ENCODE measurements at regions not wholly inside any gene's neighbourhood (a gene's known extent, or its start where the extent isn't known, plus 50 kb on each side); places are given as distances from the start of the nearest gene placed in this dataset.
A peak's percentile ranks its signal among the peaks of the same experiment; 100 is the strongest.

DNA sequence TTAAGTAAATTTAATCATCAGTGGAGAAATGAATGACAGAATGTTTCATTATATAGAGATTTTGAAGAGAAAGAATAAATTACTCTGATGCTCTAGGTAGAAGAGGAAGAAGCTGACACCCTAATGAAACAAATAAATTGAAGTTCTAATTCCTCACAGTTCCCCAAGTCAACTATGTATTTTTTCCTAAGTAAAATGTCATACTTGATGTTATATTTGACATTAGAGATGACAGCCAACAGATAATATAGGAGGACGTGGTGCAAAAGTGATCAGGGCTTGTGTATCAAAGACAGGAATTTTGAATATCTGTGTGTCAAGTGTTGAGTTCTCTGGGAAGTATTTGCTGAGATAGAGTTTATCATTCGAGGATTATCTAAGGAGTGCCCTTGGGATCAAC lies 81.2 kb upstream of the CADPS start:
- ATAC-seq = no peak
- TF ChIP-seq ZNF138 (CRISPR knock-in tag; conservative IDR thresholded peaks at IDR 0.05) (no peak), RELA (CRISPR knock-in tag; IDR thresholded peaks at IDR 0.05; ENCODE audit: borderline replicate concordance) (no peak), CBFB (CRISPR knock-in tag; IDR thresholded peaks at IDR 0.05; ENCODE audit: low read depth) (no peak), SOX15 (CRISPR knock-in tag; IDR thresholded peaks at IDR 0.05) (no peak), TCF7 (CRISPR knock-in tag; IDR thresholded peaks at IDR 0.05; ENCODE audit: low read depth) (no peak)
- TF ChIP-seq, protein P1, sequence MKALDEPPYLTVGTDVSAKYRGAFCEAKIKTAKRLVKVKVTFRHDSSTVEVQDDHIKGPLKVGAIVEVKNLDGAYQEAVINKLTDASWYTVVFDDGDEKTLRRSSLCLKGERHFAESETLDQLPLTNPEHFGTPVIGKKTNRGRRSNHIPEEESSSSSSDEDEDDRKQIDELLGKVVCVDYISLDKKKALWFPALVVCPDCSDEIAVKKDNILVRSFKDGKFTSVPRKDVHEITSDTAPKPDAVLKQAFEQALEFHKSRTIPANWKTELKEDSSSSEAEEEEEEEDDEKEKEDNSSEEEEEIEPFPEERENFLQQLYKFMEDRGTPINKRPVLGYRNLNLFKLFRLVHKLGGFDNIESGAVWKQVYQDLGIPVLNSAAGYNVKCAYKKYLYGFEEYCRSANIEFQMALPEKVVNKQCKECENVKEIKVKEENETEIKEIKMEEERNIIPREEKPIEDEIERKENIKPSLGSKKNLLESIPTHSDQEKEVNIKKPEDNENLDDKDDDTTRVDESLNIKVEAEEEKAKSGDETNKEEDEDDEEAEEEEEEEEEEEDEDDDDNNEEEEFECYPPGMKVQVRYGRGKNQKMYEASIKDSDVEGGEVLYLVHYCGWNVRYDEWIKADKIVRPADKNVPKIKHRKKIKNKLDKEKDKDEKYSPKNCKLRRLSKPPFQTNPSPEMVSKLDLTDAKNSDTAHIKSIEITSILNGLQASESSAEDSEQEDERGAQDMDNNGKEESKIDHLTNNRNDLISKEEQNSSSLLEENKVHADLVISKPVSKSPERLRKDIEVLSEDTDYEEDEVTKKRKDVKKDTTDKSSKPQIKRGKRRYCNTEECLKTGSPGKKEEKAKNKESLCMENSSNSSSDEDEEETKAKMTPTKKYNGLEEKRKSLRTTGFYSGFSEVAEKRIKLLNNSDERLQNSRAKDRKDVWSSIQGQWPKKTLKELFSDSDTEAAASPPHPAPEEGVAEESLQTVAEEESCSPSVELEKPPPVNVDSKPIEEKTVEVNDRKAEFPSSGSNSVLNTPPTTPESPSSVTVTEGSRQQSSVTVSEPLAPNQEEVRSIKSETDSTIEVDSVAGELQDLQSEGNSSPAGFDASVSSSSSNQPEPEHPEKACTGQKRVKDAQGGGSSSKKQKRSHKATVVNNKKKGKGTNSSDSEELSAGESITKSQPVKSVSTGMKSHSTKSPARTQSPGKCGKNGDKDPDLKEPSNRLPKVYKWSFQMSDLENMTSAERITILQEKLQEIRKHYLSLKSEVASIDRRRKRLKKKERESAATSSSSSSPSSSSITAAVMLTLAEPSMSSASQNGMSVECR (CRISPR knock-in tag; IDR thresholded peaks at IDR 0.05; ENCODE audit: borderline replicate concordance) = no peak
- TF ChIP-seq, protein P2, sequence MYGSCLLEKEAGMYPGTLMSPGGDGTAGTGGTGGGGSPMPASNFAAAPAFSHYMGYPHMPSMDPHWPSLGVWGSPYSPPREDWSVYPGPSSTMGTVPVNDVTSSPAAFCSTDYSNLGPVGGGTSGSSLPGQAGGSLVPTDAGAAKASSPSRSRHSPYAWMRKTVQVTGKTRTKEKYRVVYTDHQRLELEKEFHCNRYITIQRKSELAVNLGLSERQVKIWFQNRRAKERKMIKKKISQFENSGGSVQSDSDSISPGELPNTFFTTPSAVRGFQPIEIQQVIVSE (CRISPR knock-in tag; IDR thresholded peaks at IDR 0.05; ENCODE audit: borderline replicate concordance) = no peak
- TF ChIP-seq, protein P3, sequence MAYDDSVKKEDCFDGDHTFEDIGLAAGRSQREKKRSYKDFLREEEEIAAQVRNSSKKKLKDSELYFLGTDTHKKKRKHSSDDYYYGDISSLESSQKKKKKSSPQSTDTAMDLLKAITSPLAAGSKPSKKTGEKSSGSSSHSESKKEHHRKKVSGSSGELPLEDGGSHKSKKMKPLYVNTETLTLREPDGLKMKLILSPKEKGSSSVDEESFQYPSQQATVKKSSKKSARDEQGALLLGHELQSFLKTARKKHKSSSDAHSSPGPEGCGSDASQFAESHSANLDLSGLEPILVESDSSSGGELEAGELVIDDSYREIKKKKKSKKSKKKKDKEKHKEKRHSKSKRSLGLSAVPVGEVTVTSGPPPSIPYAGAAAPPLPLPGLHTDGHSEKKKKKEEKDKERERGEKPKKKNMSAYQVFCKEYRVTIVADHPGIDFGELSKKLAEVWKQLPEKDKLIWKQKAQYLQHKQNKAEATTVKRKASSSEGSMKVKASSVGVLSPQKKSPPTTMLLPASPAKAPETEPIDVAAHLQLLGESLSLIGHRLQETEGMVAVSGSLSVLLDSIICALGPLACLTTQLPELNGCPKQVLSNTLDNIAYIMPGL (CRISPR knock-in tag; IDR thresholded peaks at IDR 0.05) = no peak
- TF ChIP-seq, protein P4, sequence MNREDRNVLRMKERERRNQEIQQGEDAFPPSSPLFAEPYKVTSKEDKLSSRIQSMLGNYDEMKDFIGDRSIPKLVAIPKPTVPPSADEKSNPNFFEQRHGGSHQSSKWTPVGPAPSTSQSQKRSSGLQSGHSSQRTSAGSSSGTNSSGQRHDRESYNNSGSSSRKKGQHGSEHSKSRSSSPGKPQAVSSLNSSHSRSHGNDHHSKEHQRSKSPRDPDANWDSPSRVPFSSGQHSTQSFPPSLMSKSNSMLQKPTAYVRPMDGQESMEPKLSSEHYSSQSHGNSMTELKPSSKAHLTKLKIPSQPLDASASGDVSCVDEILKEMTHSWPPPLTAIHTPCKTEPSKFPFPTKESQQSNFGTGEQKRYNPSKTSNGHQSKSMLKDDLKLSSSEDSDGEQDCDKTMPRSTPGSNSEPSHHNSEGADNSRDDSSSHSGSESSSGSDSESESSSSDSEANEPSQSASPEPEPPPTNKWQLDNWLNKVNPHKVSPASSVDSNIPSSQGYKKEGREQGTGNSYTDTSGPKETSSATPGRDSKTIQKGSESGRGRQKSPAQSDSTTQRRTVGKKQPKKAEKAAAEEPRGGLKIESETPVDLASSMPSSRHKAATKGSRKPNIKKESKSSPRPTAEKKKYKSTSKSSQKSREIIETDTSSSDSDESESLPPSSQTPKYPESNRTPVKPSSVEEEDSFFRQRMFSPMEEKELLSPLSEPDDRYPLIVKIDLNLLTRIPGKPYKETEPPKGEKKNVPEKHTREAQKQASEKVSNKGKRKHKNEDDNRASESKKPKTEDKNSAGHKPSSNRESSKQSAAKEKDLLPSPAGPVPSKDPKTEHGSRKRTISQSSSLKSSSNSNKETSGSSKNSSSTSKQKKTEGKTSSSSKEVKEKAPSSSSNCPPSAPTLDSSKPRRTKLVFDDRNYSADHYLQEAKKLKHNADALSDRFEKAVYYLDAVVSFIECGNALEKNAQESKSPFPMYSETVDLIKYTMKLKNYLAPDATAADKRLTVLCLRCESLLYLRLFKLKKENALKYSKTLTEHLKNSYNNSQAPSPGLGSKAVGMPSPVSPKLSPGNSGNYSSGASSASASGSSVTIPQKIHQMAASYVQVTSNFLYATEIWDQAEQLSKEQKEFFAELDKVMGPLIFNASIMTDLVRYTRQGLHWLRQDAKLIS (CRISPR knock-in tag; IDR thresholded peaks at IDR 0.05; ENCODE audit: borderline replicate concordance) = no peak
- TF ChIP-seq, protein P5, sequence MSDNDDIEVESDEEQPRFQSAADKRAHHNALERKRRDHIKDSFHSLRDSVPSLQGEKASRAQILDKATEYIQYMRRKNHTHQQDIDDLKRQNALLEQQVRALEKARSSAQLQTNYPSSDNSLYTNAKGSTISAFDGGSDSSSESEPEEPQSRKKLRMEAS (CRISPR knock-in tag; IDR thresholded peaks at IDR 0.05) = no peak
- TF ChIP-seq, protein P6, sequence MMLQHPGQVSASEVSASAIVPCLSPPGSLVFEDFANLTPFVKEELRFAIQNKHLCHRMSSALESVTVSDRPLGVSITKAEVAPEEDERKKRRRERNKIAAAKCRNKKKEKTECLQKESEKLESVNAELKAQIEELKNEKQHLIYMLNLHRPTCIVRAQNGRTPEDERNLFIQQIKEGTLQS (CRISPR knock-in tag; conservative IDR thresholded peaks at IDR 0.05) = no peak
- H3K36me3 Mint-ChIP-seq = peaks cover 43% of the 10 kb centered on the region
- no peak for DNase-seq (ENCODE audit: low spot score)
- no peak overlapping the region for H3K27ac Mint-ChIP-seq
- peaks cover 6% of the 10 kb centered on the region for H3K9me3 Mint-ChIP-seq
- H3K27me3 Mint-ChIP-seq (ENCODE audit: low read depth) = no peaks in the 10 kb centered on the region
- peaks cover 31% of the 10 kb centered on the region for H3K4me1 Mint-ChIP-seq
- CTCF ChIA-PET = interaction anchor here (1.4 kb wide), 1 partner anchor 83 kb away, joined by 5 read pairs; no protein-coding TSS in a partner anchor
- POLR2A ChIA-PET = no interaction called here
- H3K4me3 Mint-ChIP-seq = no peak overlapping the region

DNA sequence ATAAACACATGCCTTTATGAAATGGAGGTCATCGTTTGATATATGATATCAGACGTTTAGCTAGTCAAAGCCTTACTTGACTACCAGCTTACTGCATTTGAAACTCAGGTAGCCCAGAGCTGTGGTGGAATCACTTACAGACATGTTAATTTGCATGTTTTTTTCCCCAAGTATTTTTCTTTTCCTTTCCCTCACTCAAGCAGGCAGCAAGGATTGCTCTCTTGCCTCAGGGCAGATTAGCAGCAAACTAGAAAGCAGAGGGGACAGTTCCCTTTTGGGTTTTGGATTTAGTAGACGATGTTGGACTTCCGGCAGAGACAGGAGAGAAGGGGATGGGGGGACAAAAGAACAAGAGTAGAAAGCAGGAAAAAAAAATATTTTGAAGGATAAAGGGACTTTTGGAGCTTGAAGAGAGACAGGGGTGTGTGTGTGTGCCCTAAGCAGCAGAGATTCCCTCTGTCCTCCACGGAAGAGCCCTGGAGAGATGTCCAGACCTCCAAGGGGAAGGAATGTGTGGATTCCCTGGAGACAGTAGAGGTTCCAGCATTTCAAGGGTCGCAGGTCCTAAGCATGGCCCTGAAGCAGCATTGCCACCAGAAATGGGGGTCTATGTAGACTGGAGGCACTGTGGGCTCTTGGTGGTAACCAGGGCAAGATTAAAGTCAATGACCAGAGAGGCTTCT lies 86.8 kb upstream of the CADPS start:
- peaks cover 15% of the 10 kb centered on the region for H3K36me3 Mint-ChIP-seq
- ATAC-seq (peak; percentile 68), DNase-seq (ENCODE audit: low spot score) (no peak)
- H3K27me3 Mint-ChIP-seq (ENCODE audit: low read depth) = no peaks in the 10 kb centered on the region
- CTCF ChIA-PET = interaction anchor here (1.3 kb wide), 1 partner anchor 88 kb away, joined by 4 read pairs; no protein-coding TSS in a partner anchor
- peaks cover 27% of the 10 kb centered on the region for H3K4me1 Mint-ChIP-seq
- peak overlapping the region; percentile 25; the same call in 1 of the 2 replicates for H3K27ac Mint-ChIP-seq
- H3K9me3 Mint-ChIP-seq = no peaks in the 10 kb centered on the region
- POLR2A ChIA-PET = no interaction called here
- no peak overlapping the region for H3K4me3 Mint-ChIP-seq
- TF ChIP-seq ESRRA (CRISPR knock-in tag; IDR thresholded peaks at IDR 0.05; ENCODE audit: borderline replicate concordance) (no peak), TP53 (CRISPR knock-in tag; IDR thresholded peaks at IDR 0.05) (no peak), FOXJ3 (CRISPR knock-in tag; IDR thresholded peaks at IDR 0.05; ENCODE audit: borderline replicate concordance) (no peak), JAZF1 (CRISPR knock-in tag; IDR thresholded peaks at IDR 0.05) (no peak), NFE2L1 (CRISPR knock-in tag; IDR thresholded peaks at IDR 0.05) (no peak), NR1H2 (CRISPR knock-in tag; IDR thresholded peaks at IDR 0.05) (no peak)
- TF ChIP-seq, protein P7, sequence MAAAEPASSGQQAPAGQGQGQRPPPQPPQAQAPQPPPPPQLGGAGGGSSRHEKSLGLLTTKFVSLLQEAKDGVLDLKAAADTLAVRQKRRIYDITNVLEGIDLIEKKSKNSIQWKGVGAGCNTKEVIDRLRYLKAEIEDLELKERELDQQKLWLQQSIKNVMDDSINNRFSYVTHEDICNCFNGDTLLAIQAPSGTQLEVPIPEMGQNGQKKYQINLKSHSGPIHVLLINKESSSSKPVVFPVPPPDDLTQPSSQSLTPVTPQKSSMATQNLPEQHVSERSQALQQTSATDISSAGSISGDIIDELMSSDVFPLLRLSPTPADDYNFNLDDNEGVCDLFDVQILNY (CRISPR knock-in tag; IDR thresholded peaks at IDR 0.05) = no peak
- TF ChIP-seq, protein P8, sequence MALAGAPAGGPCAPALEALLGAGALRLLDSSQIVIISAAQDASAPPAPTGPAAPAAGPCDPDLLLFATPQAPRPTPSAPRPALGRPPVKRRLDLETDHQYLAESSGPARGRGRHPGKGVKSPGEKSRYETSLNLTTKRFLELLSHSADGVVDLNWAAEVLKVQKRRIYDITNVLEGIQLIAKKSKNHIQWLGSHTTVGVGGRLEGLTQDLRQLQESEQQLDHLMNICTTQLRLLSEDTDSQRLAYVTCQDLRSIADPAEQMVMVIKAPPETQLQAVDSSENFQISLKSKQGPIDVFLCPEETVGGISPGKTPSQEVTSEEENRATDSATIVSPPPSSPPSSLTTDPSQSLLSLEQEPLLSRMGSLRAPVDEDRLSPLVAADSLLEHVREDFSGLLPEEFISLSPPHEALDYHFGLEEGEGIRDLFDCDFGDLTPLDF (CRISPR knock-in tag; IDR thresholded peaks at IDR 0.05) = no peak
